ENCODE measurements at regions not wholly inside any gene's neighbourhood (a gene's known extent, or its start where the extent isn't known, plus 50 kb on each side); places are given as distances from the start of the nearest gene placed in this dataset.

DNA sequence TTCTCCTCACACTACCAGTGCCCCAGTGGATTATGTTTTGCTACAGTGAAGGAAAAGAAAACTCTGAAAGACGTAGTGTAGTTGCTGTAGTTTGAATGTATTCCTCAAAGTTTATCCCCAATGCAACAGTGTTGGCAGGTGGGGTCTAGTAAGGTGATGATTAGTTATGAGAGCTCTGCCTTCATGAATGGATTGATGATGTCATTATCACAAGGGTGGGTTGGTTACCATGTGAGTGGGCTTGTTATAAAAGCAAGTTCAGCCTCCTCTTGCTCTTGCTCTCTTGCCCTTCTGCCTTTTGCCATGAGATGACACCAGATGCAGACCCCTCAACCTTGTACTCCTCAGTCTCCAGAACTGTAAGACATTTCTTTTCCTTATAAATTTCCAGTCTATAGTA, 244.7 kb upstream of the RSPO3 start:
- ChIA-PET CTCF (no interaction called here), POLR2A (no interaction called here), RAD21 (ENCODE audit: low non-redundant PET in 1 of 2, low total read pairs in 2 of 2, uncharacterized antibody in 2 of 2, unreplicated experiment in 2 of 2) (no interaction called here)
- Histone ChIP-seq H3K4me2 (ENCODE audit: low read length) (no peak overlapping the region), H3K4me3 (replicated peaks in 1 of 2; ENCODE audit: low read depth in 1 of 2, low read length in 2 of 2) (no peak overlapping the region), H2AFZ (ENCODE audit: low read depth, low read length, poor library complexity, severe bottlenecking) (no peak overlapping the region), H3K27me3 (ENCODE audit: insufficient read depth, low read length) (peaks cover 18% of the 10 kb centered on the region; the same call in 1 of the 2 replicates), H3K36me3 (ENCODE audit: control insufficient read depth in 1 of 2, insufficient read depth in 2 of 2, low read length in 2 of 2) (no peaks in the 10 kb centered on the region), H3K9me2 (ENCODE audit: insufficient read depth) (no peaks in the 10 kb centered on the region), H4K20me1 (ENCODE audit: insufficient read depth) (no peaks in the 10 kb centered on the region), H3K9me3 (ENCODE audit: control insufficient read depth in 1 of 2, insufficient read depth in 1 of 2, low read depth in 1 of 2, low read length in 2 of 2) (no peaks in the 10 kb centered on the region), H3K4me1 (ENCODE audit: control insufficient read depth in 1 of 2, insufficient read depth in 2 of 2, low read length in 2 of 2) (no peaks in the 10 kb centered on the region), H3K79me2 (ENCODE audit: insufficient read depth, low read length) (no peaks in the 10 kb centered on the region), H3K27ac (ENCODE audit: low read depth, low read length) (no peak overlapping the region), H3K9ac (ENCODE audit: low read length) (no peak overlapping the region)
- ATAC-seq, result no peak
- TF ChIP-seq EGR1 (IDR thresholded peaks at IDR 0.05; ENCODE audit: low read depth) (no peak), JUND (IDR thresholded peaks at IDR 0.05) (no peak), EZH2phosphoT487 (IDR thresholded peaks at IDR 0.05; ENCODE audit: borderline replicate concordance) (no peak), SRF (IDR thresholded peaks at IDR 0.05; ENCODE audit: low read depth) (no peak), FOSL1 (IDR thresholded peaks at IDR 0.05; ENCODE audit: low read depth) (no peak), POLR2A (IDR thresholded peaks at IDR 0.05; ENCODE audit: borderline replicate concordance, extremely low read depth, insufficient read depth, insufficient read length) (no peak), POLR2AphosphoS5 (IDR thresholded peaks at IDR 0.05; ENCODE audit: low read depth, low read length) (no peak), SIN3A (IDR thresholded peaks at IDR 0.05; ENCODE audit: low read depth) (no peak), CEBPB (IDR thresholded peaks at IDR 0.05; ENCODE audit: low read depth) (no peak), EZH2 (IDR thresholded peaks at IDR 0.05) (no peak), ZFX (IDR thresholded peaks at IDR 0.05) (no peak), RAD21 (IDR thresholded peaks at IDR 0.05; ENCODE audit: low read depth) (no peak), SP1 (IDR thresholded peaks at IDR 0.05; ENCODE audit: low read depth) (no peak), ZNF274 (IDR thresholded peaks at IDR 0.05; ENCODE audit: low read depth, low read length) (no peak), TCF7L2 (IDR thresholded peaks at IDR 0.05; ENCODE audit: borderline replicate concordance, extremely low read depth, insufficient read depth, insufficient read length) (no peak), YY1 (IDR thresholded peaks at IDR 0.05; ENCODE audit: extremely low read depth, insufficient replicate concordance, low read depth, low read length) (no peak)
- TF ChIP-seq, protein P1, sequence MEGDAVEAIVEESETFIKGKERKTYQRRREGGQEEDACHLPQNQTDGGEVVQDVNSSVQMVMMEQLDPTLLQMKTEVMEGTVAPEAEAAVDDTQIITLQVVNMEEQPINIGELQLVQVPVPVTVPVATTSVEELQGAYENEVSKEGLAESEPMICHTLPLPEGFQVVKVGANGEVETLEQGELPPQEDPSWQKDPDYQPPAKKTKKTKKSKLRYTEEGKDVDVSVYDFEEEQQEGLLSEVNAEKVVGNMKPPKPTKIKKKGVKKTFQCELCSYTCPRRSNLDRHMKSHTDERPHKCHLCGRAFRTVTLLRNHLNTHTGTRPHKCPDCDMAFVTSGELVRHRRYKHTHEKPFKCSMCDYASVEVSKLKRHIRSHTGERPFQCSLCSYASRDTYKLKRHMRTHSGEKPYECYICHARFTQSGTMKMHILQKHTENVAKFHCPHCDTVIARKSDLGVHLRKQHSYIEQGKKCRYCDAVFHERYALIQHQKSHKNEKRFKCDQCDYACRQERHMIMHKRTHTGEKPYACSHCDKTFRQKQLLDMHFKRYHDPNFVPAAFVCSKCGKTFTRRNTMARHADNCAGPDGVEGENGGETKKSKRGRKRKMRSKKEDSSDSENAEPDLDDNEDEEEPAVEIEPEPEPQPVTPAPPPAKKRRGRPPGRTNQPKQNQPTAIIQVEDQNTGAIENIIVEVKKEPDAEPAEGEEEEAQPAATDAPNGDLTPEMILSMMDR (IDR thresholded peaks at IDR 0.05 in 2 of 3, conservative IDR thresholded peaks at IDR 0.05 in 1 of 3; ENCODE audit: borderline replicate concordance in 1 of 3, insufficient read depth in 1 of 3, low read depth in 2 of 3, low read length in 2 of 3), result no peak
- TF ChIP-seq, protein P2, sequence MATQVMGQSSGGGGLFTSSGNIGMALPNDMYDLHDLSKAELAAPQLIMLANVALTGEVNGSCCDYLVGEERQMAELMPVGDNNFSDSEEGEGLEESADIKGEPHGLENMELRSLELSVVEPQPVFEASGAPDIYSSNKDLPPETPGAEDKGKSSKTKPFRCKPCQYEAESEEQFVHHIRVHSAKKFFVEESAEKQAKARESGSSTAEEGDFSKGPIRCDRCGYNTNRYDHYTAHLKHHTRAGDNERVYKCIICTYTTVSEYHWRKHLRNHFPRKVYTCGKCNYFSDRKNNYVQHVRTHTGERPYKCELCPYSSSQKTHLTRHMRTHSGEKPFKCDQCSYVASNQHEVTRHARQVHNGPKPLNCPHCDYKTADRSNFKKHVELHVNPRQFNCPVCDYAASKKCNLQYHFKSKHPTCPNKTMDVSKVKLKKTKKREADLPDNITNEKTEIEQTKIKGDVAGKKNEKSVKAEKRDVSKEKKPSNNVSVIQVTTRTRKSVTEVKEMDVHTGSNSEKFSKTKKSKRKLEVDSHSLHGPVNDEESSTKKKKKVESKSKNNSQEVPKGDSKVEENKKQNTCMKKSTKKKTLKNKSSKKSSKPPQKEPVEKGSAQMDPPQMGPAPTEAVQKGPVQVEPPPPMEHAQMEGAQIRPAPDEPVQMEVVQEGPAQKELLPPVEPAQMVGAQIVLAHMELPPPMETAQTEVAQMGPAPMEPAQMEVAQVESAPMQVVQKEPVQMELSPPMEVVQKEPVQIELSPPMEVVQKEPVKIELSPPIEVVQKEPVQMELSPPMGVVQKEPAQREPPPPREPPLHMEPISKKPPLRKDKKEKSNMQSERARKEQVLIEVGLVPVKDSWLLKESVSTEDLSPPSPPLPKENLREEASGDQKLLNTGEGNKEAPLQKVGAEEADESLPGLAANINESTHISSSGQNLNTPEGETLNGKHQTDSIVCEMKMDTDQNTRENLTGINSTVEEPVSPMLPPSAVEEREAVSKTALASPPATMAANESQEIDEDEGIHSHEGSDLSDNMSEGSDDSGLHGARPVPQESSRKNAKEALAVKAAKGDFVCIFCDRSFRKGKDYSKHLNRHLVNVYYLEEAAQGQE (IDR thresholded peaks at IDR 0.05; ENCODE audit: low read depth), result no peak
- TF ChIP-seq, protein P3, sequence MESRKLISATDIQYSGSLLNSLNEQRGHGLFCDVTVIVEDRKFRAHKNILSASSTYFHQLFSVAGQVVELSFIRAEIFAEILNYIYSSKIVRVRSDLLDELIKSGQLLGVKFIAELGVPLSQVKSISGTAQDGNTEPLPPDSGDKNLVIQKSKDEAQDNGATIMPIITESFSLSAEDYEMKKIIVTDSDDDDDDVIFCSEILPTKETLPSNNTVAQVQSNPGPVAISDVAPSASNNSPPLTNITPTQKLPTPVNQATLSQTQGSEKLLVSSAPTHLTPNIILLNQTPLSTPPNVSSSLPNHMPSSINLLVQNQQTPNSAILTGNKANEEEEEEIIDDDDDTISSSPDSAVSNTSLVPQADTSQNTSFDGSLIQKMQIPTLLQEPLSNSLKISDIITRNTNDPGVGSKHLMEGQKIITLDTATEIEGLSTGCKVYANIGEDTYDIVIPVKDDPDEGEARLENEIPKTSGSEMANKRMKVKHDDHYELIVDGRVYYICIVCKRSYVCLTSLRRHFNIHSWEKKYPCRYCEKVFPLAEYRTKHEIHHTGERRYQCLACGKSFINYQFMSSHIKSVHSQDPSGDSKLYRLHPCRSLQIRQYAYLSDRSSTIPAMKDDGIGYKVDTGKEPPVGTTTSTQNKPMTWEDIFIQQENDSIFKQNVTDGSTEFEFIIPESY (IDR thresholded peaks at IDR 0.05; ENCODE audit: extremely low read depth, insufficient replicate concordance, low read length), result no peak
- no peak for DNase-seq (ENCODE audit: low read depth, low spot score)
- intact Hi-C loops (cut with micrococcal nuclease), result no loop called here
- BruUV-seq (replicated peaks), result no TSS peak
